ENCODE measurements at regions not wholly inside any gene's neighbourhood (a gene's known extent, or its start where the extent isn't known, plus 50 kb on each side); places are given as distances from the start of the nearest gene placed in this dataset.

- TF ChIP-seq EP300 (IDR thresholded peaks at IDR 0.05) (no peak), POLR2A (IDR thresholded peaks at IDR 0.05) (no peak), POLR2AphosphoS5 (IDR thresholded peaks at IDR 0.05) (no peak)
- TF ChIP-seq, protein P1, sequence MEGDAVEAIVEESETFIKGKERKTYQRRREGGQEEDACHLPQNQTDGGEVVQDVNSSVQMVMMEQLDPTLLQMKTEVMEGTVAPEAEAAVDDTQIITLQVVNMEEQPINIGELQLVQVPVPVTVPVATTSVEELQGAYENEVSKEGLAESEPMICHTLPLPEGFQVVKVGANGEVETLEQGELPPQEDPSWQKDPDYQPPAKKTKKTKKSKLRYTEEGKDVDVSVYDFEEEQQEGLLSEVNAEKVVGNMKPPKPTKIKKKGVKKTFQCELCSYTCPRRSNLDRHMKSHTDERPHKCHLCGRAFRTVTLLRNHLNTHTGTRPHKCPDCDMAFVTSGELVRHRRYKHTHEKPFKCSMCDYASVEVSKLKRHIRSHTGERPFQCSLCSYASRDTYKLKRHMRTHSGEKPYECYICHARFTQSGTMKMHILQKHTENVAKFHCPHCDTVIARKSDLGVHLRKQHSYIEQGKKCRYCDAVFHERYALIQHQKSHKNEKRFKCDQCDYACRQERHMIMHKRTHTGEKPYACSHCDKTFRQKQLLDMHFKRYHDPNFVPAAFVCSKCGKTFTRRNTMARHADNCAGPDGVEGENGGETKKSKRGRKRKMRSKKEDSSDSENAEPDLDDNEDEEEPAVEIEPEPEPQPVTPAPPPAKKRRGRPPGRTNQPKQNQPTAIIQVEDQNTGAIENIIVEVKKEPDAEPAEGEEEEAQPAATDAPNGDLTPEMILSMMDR (IDR thresholded peaks at IDR 0.05) = no peak
- H3K27me3 ChIP-seq = peaks cover 5% of the 10 kb centered on the region
- no peak overlapping the region for H3K4me3 ChIP-seq
- ATAC-seq = no peak
- no peak overlapping the region for H3K27ac ChIP-seq
- H3K9me3 ChIP-seq = peaks cover 0 to 14% (median 0%) of the 10 kb centered on the region in 3 donors
- 14 to 32% methylated on average over 1 of the region's 1 CpG for WGBS, 2 donors (ENCODE audit: low coverage in 1 of 2)
- no peaks in the 10 kb centered on the region for H3K4me1 ChIP-seq
- H3K36me3 ChIP-seq = no peaks in the 10 kb centered on the region
Measured at GRCh38 chr13:108483981-108484380, 145.4 kb upstream of the MYO16 start.

GRCh38 chr13:108486096-108486495 is 143.3 kb upstream of the MYO16 start:
- Histone ChIP-seq H3K36me3 (no peaks in the 10 kb centered on the region), H3K4me1 (no peaks in the 10 kb centered on the region), H3K27ac (no peak overlapping the region), H3K9me3 (peaks cover 0 to 19% (median 0%) of the 10 kb centered on the region in 3 donors), H3K27me3 (peaks cover 5% of the 10 kb centered on the region), H3K4me3 (no peak overlapping the region)
- ATAC-seq = no peak
- no peak for TF ChIP-seq POLR2AphosphoS5 (IDR thresholded peaks at IDR 0.05)
- no peak for TF ChIP-seq EP300 (IDR thresholded peaks at IDR 0.05)
- TF ChIP-seq, protein P1 (IDR thresholded peaks at IDR 0.05) = no peak
- no peak for TF ChIP-seq POLR2A (IDR thresholded peaks at IDR 0.05)

GRCh38 chr13:108494991-108495645 is 134.3 kb upstream of the MYO16 start:
- Histone ChIP-seq H3K9me3 (no peaks in the 10 kb centered on the region), H3K27ac (no peak overlapping the region), H3K4me1 (peaks cover 0 to 18% (median 0%) of the 10 kb centered on the region in 3 donors), H3K36me3 (no peaks in the 10 kb centered on the region), H3K4me3 (peak overlapping the region in 1 of 2 donors; percentile 43), H3K27me3 (peaks cover 40% of the 10 kb centered on the region)
- whole genome bisulfite sequencing, 2 donors (ENCODE audit: low coverage in 1 of 2) = 0 to 2% methylated on average over 6 to 22 of the region's 40 CpGs
- TF ChIP-seq POLR2A (IDR thresholded peaks at IDR 0.05) = no peak
- TF ChIP-seq, protein P1 (IDR thresholded peaks at IDR 0.05) = no peak
- TF ChIP-seq POLR2AphosphoS5 (IDR thresholded peaks at IDR 0.05) = no peak
- no peak for TF ChIP-seq EP300 (IDR thresholded peaks at IDR 0.05)
- peak; percentile 19 for ATAC-seq

GRCh38 chr13:108495646-108496361 is 133.6 kb upstream of the MYO16 start:
- peak; percentile 29 for ATAC-seq
- H3K36me3 ChIP-seq = no peaks in the 10 kb centered on the region
- H3K27ac ChIP-seq = no peak overlapping the region
- no peaks in the 10 kb centered on the region for H3K9me3 ChIP-seq
- TF ChIP-seq, protein P1 (IDR thresholded peaks at IDR 0.05) = no peak
- TF ChIP-seq EP300 (IDR thresholded peaks at IDR 0.05) = no peak
- no peak for TF ChIP-seq POLR2AphosphoS5 (IDR thresholded peaks at IDR 0.05)
- TF ChIP-seq POLR2A (IDR thresholded peaks at IDR 0.05) = no peak
- WGBS, 2 donors (ENCODE audit: low coverage in 1 of 2) = 0 to 2% methylated on average over 4 to 8 of the region's 90 CpGs
- H3K4me1 ChIP-seq = peaks cover 0 to 18% (median 0%) of the 10 kb centered on the region in 3 donors
- H3K4me3 ChIP-seq = peak overlapping the region in 1 of 2 donors; percentile 43
- peaks cover 40% of the 10 kb centered on the region for H3K27me3 ChIP-seq

Data from gastroesophageal sphincter (tissue), 4 donors.